ENCODE measurements at regions not wholly inside any gene's neighbourhood (a gene's known extent, or its start where the extent isn't known, plus 50 kb on each side); places are given as distances from the start of the nearest gene placed in this dataset.

DNA sequence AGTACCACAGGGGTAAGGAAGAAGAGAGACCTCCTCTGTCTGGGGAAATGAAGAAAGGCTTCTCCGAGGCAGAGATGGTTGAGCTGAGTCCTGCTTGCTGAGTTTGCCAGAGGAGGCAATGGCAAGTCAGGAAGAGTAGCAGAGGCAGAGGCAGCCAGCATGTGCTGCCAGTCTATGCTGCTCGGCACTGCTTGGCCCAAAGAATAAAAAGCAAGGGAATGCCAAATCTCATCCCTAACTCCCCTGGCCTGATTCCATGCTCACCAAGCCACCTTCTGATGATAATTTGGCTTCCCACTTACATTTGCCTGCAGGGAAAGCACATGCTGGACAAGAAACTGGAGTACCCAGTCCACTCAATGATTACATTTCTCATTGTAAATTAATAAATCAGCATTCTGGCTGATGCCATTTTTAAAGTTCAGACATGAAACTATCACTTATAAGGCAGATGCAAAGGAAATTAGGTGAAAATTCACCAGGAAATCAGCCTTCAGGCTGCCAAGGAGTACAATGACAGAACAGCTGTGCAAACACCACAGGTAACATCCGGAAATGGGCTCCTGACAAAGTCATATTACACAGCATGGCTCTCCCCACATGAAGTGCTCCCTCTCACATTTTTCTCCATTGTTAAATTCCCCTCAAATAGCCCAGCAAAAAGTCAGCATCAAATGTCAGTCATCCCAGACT, 245.9 kb downstream of the MTERF1 start:
- no peak for DNase-seq

DNA sequence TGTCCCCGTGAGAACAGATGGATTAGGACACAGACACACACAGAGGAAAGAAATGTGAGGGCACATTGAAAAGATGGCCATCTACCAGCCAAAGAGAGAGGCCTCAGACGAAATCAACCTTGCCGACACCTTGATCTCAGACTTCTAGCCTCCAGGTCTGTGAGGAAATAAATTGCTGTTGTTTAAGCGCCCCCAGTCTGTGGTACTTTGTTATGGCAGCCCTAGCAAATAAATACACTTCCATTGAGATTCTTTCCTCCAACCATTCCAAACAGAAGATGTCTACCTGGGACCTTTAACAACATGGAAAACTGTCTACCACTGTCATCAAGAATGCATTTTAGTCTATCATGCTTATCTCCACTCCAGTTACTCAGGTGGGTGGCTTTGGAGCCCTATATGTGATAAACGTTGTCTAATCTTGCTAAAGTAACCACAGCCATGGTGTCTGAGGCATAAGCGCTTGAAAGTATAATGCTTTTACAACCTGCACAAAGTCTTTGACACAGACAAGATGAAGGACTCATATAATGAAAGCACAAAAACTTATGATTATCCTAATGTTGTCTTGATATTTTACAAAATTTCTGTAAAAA, 244.3 kb downstream of the MTERF1 start:
- DNase-seq = no peak

DNA sequence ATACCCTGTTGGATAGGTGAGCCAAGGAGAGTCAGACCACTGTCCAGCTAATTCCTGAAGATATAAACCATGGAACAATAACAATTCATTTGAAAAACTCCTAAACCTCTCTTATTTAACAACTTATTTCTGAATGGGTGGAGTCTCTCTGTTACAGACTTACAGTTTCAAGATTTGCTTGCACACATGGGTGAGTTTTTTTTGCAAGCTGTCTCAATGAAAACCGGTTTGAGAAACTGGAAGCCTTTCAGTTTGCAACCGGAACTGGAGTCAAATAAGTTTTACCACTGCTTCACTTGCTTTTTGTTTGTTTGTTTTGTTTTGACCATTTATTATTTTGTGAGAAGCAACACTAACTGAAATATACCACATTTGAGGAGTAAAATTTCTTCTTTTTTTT, 243.8 kb downstream of the MTERF1 start:
- no peak for DNase-seq

DNA sequence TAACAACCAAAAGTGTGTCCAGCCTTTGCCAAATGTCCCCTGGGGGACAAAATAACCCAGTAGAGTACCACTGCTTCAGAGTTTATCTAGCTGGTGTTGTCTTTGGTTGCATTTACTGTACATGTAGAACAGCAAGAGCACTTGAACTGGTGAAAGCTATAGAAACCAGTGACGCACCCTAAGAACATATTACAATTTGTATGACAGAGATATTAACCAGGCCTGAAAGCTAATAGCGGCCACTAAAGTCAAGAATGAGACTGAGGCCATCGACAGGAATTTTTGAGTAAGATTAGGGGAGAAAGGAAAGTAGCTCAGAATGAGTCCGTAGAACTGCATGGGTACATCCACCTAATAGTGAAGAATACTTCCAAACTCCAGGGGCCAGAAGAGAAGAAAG, 236.2 kb downstream of the MTERF1 start:
- DNase-seq = no peak

DNA sequence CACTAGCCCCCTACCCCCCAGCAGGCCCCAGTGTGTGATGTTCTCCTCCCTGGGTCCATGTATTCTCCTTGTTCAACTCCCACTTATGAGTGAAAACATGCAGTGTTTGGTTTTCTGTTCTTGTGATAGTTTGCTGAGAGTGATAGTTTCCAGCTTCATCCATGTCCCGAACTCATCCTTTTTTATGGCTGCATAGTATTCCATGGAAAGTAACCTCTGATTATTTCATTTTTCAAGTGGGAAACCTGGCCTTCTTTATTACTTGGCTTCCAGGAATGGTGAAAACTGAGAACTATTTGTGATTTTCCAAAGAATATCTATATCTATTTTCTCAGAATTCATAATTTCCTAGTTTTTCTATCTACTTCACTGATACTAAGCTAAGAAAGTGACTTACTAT, 235.0 kb downstream of the MTERF1 start:
- DNase-seq = no peak

DNA sequence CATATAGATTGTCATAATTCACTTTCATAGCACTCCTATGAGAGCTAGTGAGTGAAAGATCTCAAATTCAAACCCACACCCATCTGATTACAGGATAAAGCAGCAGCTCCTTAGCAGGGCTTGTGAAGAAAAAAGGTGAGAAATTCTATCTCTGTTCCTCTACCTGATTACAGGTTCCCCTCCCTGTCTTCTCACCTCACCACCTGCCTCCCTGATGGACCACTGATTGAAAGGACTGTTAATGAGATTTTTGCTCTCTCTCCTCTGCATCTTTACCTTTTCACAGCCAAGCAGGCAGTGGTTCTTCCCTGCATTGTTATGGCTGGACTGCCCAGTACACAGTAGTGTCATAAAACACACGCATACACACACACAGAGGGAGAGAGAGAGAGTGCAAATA, 228.5 kb downstream of the MTERF1 start:
- no peak for DNase-seq

DNA sequence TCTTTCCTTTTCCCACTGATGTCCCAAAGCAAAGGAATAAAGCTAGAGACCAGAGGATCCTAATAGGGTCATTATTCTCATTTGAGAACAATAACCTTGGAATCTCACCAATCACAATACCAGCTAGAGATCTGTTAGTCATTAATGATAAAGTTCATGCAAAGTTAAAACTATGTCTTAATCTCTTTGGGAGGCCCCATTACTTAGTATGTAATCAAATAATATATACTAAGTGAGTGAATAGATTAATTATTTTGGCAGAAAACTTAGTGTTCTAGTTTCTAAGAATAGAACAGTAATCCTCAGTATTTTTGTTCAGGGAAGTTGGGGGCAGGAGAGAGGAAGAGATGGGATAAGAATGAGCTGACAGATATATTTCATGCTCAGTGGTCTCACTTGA, 227.2 kb downstream of the MTERF1 start:
- no peak for DNase-seq

DNA sequence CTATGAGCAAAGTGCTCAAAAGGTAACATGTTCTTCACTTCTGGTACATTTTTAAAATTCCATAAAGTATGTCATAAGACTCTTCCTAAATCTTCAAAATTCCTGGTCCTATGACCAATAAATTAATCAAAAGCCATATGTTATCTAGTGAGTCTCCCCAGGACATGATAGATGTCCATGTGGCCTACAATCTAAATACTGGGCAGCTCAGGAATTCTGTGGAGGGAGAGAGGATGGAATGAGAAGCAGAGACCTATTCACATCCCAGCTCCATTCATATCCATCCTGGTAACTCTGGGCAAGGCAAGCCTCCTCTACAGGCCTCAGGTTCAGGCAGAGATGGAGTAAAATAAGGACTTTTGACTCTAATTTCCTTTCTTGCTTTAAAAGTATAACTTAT, 224.8 kb downstream of the MTERF1 start:
- DNase-seq = no peak

DNA sequence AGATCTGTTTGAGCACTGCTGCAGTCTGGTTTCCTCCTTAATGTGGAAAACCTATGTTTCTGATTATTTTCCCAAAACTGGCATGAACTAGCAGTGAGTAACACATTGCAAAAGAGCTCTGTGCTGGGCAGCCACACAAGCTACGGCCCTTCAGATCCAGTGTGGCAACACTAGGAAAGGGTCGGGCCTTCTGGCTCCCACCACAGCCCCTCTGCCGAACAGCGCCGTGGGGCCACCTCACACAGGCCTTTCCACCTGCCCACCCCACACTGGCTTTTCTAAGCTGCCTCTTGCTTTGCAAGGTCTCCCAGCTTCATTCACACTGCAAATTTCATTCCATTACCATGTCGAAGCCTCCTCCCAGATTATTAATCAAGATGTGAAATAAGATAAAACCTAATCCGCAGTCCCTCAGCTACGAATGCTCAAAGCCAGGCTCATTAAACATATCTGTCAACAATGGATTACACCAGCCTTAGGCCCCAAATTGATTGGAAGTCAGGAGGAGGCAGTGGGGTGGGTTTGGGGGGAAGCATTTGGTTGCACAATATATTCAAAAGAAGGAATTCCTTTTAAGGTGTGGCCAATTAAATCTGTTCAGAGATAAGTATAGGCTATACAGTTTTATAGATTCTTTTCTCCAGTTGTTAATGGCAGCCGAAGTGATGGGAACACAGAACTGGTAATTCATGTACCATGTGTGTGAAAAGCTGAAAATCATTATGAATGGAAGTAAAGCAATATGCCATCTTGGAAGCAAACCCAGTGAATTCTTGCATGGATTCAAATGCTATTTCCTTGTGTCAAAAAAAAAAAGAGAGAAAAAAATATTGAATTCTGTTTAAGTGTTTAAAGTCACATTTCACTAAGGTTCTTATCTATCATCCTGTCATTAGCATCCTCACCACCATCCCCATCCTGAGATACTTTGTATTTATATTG, 223.7 kb downstream of the MTERF1 start:
- no peak for DNase-seq

DNA sequence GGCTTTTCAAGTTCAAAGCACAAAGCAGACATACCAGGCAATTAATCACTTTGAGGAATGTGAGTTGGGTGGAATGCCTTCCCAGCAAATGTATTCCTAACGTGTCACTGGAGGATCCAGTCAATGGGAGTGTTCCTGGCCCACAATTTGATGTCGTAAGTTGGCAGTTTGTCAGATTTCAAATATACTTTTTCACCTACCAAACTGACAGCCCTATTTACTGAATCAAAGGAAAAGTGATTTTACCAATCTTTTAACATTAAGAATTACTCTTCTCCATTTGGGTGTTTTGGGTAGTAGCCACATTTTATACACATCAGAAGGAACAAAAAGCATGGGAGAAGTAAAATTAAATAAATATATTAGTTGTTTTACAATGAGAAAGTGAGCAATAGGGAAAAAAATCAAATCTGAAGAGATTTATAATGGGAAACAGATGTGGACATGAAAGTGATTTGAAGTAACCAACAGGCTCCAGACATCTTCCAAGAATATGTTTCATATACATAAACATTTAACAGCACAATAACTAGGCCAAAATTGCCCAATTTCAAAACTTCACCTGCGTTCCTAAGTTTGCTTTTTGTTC, 222.9 kb downstream of the MTERF1 start:
- peak; percentile 65 for DNase-seq

DNA sequence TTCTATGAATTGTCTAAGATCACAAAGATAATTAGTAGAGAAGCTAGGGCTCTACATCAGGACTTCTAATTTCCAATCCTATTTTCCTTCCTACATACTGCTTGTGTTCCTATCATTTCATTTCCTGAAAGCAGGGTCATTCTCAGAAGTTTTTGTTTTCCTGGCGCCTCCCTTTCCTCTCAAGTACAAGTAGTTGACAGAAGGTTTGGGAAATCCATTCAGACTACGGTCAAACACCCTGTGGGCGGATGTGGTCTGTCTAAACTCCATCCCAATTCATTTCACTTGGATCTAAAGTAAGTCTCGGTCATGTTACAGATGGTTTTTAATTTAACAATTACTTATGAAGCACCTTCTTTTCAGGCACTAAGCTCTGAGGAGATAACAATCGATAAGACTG, 221.4 kb downstream of the MTERF1 start:
- DNase-seq = no peak

DNA sequence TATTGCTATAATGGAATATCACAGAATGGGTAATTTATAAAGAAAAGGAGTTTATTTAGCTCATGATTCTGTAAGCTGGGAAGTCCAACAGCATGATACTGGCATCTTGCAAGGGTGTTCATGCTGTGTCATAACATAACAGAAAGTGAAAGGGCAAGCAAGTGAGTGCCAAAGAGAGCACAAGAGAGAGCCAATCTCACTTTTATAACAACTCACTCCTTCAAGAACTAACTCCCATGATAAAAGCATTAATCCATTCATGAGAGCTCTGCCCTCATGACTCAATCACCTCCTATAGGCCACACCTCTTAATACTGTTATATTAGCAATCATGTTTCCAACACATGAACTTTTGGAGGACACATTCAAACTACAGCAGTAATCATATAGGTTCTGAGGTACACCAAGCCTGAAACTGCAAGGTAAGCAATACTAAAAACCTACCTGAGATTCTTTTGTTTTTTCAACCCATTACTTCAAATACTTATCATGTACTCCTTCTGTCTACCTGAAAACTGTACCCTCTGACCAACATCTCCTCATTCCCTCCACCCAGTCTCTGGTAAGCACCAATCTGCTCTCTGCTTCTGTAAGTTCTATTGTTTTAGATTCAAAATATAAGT, 219.7 kb downstream of the MTERF1 start:
- DNase-seq = no peak

DNA sequence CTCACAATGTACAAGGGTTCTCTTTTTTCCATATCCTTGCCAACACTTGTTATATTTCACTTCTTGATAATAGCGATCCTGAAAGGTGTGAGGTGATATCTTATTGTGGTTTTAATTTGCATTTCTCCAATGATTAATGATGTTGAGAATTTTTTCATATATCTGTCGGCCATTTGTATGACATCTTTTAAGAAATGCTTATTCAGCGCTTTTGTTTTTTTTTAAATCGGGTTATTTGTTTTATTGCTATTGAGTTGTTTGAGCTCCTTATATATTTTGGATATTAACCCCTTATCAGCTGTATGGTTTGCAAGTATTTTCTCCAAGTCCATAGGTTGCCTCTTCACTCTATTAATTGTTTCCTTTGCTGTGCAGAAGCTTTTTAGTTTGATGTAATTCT, 218.8 kb downstream of the MTERF1 start:
- no peak for DNase-seq

DNA sequence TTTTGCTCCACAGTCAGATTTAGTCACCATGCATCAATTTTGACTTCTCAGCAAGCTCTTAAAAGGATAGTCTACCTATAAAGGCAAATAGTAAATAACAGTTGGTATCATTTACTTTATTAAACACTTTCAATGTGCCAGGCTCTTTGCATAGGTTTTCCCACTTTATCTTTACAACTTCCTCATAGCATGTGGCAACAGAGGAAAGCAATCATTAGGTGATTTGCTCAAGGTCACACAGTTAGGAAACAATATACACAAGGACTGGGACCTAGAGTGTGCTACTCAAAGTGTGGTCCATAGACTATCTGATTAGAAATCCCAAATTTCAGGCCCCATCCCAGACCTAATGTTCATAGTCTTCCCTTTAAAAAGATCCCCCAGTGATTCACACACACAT, 212.3 kb downstream of the MTERF1 start:
- no peak for DNase-seq

DNA sequence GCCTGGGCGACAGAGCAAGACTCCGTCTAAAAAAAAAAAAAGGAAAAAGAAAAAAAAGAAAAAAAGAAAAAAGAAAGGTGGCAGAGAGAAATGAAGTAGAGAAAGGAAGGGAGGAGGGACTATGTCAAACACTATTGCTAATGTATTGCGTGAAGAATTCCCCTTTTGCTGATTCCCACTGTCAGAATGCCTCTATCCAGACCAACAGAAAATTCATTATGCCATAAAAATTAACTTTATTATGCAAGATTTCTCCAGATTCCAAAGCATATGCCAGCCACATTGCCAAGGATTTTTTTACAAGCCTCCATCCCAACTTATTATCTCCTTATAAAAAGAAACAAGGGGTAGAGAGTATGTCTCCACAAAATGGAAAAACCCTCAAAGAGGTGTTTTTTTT, 209.3 kb downstream of the MTERF1 start:
- no peak for DNase-seq

DNA sequence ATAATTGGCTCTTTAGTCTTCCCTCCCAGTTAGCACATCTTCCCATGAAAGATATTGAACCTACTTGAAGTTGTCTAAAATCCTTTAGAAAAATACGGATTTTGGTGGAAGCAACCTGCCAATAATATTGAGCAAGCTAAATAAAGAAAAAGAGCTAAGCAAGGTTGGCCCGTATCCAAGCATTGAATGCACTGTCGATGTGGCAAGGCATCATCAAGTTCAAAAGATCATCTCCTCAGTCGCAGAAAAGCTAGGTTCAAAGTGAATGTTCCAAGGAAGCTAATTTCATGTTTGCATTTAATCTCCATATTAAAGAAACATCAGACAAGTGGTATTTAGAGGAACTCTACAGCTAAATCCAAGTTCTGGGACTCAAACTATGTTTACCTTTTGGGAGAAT, 206.0 kb downstream of the MTERF1 start:
- no peak for DNase-seq

DNA sequence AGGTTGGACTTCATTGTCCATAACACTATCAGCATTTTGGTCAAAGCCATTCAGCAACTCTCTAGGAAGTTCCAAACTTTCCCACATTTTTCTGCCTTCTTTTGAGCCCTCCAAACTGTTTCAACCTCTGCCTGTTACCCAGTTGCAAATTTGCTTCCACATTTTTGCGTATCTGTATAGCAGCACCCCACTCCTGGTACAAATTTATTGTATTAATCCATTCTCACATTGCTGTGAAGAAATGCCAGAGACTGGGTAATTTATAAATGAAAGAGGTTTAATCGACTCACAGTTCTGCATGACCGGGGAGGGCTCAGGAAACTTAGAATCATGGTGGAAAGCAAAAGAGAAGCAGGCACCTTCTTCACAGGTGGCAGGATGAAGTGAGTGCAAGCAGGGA, 198.8 kb downstream of the MTERF1 start:
- no peak for DNase-seq

DNA sequence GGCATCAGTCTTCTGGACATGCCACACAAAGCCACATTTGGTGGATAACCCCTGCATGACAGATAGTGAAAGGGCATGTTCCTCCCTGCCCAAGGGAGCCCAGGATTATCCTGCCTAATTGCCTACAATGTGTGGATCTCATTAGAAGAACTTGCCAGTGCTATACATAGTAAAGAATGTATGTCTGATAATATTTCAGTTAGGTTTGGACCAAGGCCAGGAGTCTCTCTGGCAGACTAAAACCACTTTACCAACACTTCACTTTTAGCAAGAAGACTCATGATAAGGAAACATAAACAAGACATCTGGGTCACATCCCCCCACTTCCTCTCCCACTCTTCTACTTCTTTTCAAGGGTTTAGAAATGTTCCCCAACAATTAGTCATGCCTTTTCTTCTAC, 196.7 kb downstream of the MTERF1 start:
- DNase-seq = peak; percentile 74

DNA sequence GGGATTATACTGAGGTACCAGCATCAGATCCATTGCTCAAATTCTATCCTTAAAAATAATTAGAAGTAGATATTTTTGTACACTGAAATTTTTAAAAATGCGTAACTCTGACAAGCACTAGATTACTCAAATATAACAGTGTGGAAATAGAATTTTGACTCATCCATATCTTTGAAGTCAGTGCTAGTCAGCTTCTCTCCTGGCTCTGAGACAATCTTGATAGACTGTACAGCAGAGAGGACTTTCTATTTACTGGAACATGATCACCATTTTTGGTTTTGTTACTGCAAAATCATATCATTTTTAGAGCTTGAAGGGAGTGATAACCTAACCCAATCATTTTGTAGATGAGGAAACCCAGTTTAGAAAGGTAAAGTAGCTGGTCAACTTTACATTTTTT, 195.0 kb downstream of the MTERF1 start:
- no peak for DNase-seq

DNA sequence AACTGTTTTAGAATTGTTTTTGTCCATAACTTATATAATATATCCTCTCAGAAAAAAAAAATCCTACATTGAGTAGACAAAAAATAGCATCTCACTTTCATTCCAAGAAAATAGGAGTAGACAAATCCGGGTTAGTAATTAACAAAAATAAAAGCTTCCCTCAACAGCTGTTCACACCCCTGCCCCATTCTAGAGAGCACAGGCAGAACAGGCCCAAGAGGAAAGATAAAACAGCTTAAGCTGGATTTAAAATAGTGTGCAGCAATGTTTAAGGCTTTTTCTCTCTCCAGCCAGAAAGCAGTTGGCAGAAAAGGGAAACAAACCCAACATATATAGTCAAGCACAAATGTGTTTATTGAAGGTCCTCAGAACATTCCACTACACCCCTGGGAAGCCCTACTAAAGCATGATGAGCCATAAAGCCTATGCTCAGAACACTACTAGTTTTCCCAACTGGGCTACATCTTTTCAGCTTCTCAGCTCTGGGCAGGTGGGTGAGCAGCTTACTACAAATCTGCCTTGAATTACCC, 189.9 kb downstream of the MTERF1 start:
- DNase-seq = no peak

DNA sequence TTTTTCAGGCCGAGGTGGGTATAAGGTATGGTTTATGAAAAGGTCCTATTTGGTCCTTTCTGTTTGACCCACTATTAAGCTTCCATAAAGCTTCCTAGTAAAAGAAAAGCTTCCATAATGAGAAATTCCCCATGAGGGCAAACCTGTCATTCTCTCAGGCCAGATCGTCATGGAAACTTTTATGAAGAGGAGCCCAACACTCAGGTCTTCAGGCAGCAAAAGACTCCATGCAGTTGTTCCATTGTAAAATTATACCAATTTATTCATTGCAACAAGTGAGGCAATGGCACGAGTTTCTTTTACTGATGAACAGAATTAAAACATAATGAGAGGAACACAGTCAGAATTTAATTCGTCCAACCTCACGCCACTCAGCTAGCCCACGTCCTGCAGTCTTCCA, 188.6 kb downstream of the MTERF1 start:
- no peak for DNase-seq

DNA sequence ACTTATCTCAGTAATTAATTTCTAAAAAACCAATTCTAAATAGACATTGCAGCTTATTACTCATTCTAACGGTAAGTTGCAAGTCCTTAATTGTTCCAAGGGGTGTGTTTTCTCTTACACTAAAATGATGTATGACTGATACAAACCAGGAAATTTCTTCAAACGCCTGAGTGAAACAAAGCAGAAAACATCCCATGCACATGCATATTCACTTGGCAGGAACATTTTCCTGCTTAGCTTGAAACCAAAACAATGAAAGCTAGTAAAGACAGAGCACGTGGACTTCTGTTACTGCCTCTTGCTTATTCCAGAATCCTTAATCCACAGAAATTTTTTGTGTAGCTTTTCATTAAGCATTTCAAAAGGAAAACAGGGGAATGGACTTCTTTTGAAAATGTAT, 187.7 kb downstream of the MTERF1 start:
- peak; percentile 82 for DNase-seq

Data from tongue (tissue), 1 donor.